Kidney (tissue), 13 donors: ENCODE measurements at regions not wholly inside any gene's neighbourhood (a gene's known extent, or its start where the extent isn't known, plus 50 kb on each side); places are given as distances from the start of the nearest gene placed in this dataset.

Experiments used
- DNase-seq, 5 donors: peaks; one replicate each; pipeline ENCODE4 v3.0.0-alpha.2; 2013 to 2020
- FAIRE-seq: peaks from 2 replicates; lab custom pipeline; 2012; peaks lifted over from hg19 to GRCh38; lab: Jason Lieb, UNC
- H3K27ac ChIP-seq, 2 donors: one replicate each; pipeline ENCODE4 v1.7.0; 2013; ENCODE audit warnings: low read depth in 2 of 2, low read length in 2 of 2, inconsistent platforms in 1 of 2
- H3K27me3 ChIP-seq: one replicate; pipeline ENCODE4 v1.7.1; 2013; ENCODE audit warnings: low read length, inconsistent platforms; ENCODE audit not compliant: control insufficient read depth, insufficient read depth
- H3K36me3 ChIP-seq, 3 donors: one replicate each; pipeline versions ENCODE4 v1.7.0 to v1.7.1; 2013; ENCODE audit warnings: low read length in 3 of 3, control low read depth in 1 of 3, inconsistent platforms in 1 of 3; ENCODE audit not compliant: insufficient read depth in 3 of 3, control insufficient read depth in 2 of 3
- H3K4me1 ChIP-seq, 3 donors: one replicate each; pipeline versions ENCODE4 v1.7.0 to v1.7.1; 2013; ENCODE audit warnings: low read length in 3 of 3, inconsistent platforms in 1 of 3, low read depth in 1 of 3; ENCODE audit not compliant: control insufficient read depth in 2 of 3, insufficient read depth in 2 of 3
- H3K4me3 ChIP-seq, 3 donors: one replicate each; pipeline versions ENCODE4 v1.7.0 to v1.8.1; 2013; ENCODE audit warnings: low read length in 3 of 3, control low read depth in 1 of 3, inconsistent platforms in 1 of 3
- H3K9ac ChIP-seq, 3 donors: one replicate each; pipeline versions ENCODE4 v1.7.0 to v1.7.1; 2013; ENCODE audit warnings: low read length in 3 of 3, control low read depth in 1 of 3, inconsistent platforms in 1 of 3
- H3K9me3 ChIP-seq, 3 donors: one replicate each; pipeline versions ENCODE4 v1.7.0 to v1.7.1; 2013; ENCODE audit warnings: low read length in 3 of 3, control low read depth in 1 of 3, inconsistent platforms in 1 of 3; ENCODE audit not compliant: control insufficient read depth in 2 of 3, insufficient read depth in 1 of 3
- CTCF ChIP-seq: IDR thresholded peaks from 3 replicates; pipeline ENCODE4 v1.5.1; 2012; ENCODE audit warnings: mild to moderate bottlenecking, moderate library complexity, borderline replicate concordance; ENCODE audit not compliant: insufficient read depth; ENCODE audit errors: extremely low read depth
- intact Hi-C: fragments of 100-400 bp; cut with DNase I; formaldehyde crosslinking; loops from one replicate; pipeline ENCODE4 v1.11.1; 2022
- donor health status: control.
- donor health status: control.
- donor health status: control.
- donor health status: control.
- donor health status: control.
- donor health status: DM: yes; HTN: yes; CAD: no.
- donor health status: Normal renal cell carcinoma (clear cell type).

- Histone ChIP-seq H3K36me3 (no peaks in the 10 kb centered on the region), H3K9me3 (peaks cover 0 to 5% (median 0%) of the 10 kb centered on the region in 3 donors), H3K9ac (no peak overlapping the region), H3K4me3 (no peak overlapping the region), H3K4me1 (no peaks in the 10 kb centered on the region), H3K27ac (no peak overlapping the region), H3K27me3 (no peaks in the 10 kb centered on the region)
- TF ChIP-seq CTCF: no peak
- DNase-seq (no peak), FAIRE-seq (no peak)
- intact Hi-C loops: no loop called here
These were observed 208.7 kb upstream of the POM121L12 start for GRCh38 chr7:52826515-52827265.

GRCh38 chr7:52825611-52826010, 209.8 kb upstream of the POM121L12 start:
- FAIRE-seq (no peak), DNase-seq (no peak)
- H3K27ac ChIP-seq: no peak overlapping the region
- intact Hi-C loops: no loop called here
- TF ChIP-seq CTCF: no peak
- H3K9ac ChIP-seq: no peak overlapping the region
- H3K4me1 ChIP-seq: no peaks in the 10 kb centered on the region
- H3K36me3 ChIP-seq: no peaks in the 10 kb centered on the region
- peaks cover 0 to 12% (median 0%) of the 10 kb centered on the region in 3 donors for H3K9me3 ChIP-seq
- no peak overlapping the region for H3K4me3 ChIP-seq
- no peaks in the 10 kb centered on the region for H3K27me3 ChIP-seq

GRCh38 chr7:52811537-52811936, 223.9 kb upstream of the POM121L12 start:
- H3K9me3 ChIP-seq: no peaks in the 10 kb centered on the region
- H3K27me3 ChIP-seq: no peaks in the 10 kb centered on the region
- FAIRE-seq (no peak), DNase-seq (no peak)
- H3K9ac ChIP-seq: no peak overlapping the region
- no peak overlapping the region for H3K27ac ChIP-seq
- no peaks in the 10 kb centered on the region for H3K4me1 ChIP-seq
- intact Hi-C loops: no loop called here
- no peak for TF ChIP-seq CTCF
- H3K36me3 ChIP-seq: no peaks in the 10 kb centered on the region
- no peak overlapping the region for H3K4me3 ChIP-seq
